Gastrocnemius medialis (tissue), 4 donors: ENCODE measurements at regions not wholly inside any gene's neighbourhood (a gene's known extent, or its start where the extent isn't known, plus 50 kb on each side); places are given as distances from the start of the nearest gene placed in this dataset.

Experiments used
- POLR2A ChIP-seq, 2 donors: fragments of 450-650 bp; IDR thresholded peaks; one replicate each; pipeline ENCODE4 v1.6.1; 2017; ENCODE audit warnings: antibody characterized with exemption in 2 of 2, mild to moderate bottlenecking in 2 of 2, moderate library complexity in 2 of 2
- TF ChIP-seq, protein P1 (sequence below), 5 experiments: fragments of 450-650 bp in 3 of 5; fragments of 200-600 bp in 2 of 5; sonication (generic) in 2 of 5; IDR thresholded peaks in 4 of 5; conservative IDR thresholded peaks in 1 of 5; 1 replicate in 4 of 5; 2 replicates in 1 of 5; pipeline ENCODE4 v1.5.1; 2016 to 2019; ENCODE audit warnings: antibody characterized with exemption in 5 of 5, mild to moderate bottlenecking in 3 of 5, moderate library complexity in 3 of 5

DNA sequence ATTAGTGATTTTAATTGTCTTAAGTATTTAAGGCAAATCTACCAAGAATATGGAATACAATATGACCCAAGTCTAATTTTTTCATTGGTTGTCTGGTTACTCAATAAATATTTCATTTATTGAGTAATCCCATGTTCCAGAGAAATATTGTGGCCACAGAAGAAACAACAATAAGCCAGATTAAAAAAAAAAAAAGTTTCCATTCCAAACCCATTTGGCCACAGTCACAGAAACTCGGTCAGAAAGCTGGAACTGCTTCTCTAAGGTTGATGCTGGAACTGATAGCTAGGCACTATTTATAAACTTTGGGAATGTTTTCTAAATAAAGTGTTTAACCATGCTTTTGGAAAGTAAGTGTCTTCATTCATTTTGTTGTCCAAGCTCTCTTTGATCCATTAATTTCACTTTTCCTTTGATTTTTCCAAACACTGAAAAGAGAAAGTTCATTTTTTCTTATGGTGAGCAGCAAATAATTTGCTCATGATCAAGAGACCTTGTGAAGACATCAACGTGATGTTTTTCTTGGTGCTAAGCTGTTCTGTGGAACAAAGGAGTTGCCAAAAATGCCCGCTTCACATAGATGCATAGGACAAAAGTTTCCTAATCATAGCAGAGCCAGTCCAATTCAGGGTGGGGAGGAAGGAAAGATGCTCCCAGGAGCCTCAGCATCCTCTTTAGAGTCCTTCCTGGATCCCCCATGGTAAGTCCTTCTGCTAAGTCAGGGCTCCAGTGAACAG is 72.1 kb upstream of the CCBE1 start:
- TF ChIP-seq, protein P1, sequence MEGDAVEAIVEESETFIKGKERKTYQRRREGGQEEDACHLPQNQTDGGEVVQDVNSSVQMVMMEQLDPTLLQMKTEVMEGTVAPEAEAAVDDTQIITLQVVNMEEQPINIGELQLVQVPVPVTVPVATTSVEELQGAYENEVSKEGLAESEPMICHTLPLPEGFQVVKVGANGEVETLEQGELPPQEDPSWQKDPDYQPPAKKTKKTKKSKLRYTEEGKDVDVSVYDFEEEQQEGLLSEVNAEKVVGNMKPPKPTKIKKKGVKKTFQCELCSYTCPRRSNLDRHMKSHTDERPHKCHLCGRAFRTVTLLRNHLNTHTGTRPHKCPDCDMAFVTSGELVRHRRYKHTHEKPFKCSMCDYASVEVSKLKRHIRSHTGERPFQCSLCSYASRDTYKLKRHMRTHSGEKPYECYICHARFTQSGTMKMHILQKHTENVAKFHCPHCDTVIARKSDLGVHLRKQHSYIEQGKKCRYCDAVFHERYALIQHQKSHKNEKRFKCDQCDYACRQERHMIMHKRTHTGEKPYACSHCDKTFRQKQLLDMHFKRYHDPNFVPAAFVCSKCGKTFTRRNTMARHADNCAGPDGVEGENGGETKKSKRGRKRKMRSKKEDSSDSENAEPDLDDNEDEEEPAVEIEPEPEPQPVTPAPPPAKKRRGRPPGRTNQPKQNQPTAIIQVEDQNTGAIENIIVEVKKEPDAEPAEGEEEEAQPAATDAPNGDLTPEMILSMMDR (IDR thresholded peaks at IDR 0.05 in 4 of 5, conservative IDR thresholded peaks at IDR 0.05 in 1 of 5), result no peak
- no peak for TF ChIP-seq POLR2A (IDR thresholded peaks at IDR 0.05)
